Vagina (tissue), 2 donors: ENCODE measurements at regions not wholly inside any gene's neighbourhood (a gene's known extent, or its start where the extent isn't known, plus 50 kb on each side); places are given as distances from the start of the nearest gene placed in this dataset.

ENCODE experiments used
- POLR2A ChIP-seq, 2 donors: fragments of 450-650 bp; IDR thresholded peaks; one replicate each; pipeline ENCODE4 v1.6.1; 2017; ENCODE audit warnings: antibody characterized with exemption in 2 of 2, mild to moderate bottlenecking in 2 of 2, moderate library complexity in 2 of 2
- POLR2AphosphoS5 ChIP-seq, 2 donors: sonication (generic); formaldehyde crosslinking; IDR thresholded peaks; one replicate each; pipeline ENCODE4 v1.9.0; 2017; ENCODE audit warnings: antibody characterized with exemption in 2 of 2, mild to moderate bottlenecking in 2 of 2, low read depth in 1 of 2; ENCODE audit not compliant: insufficient read depth in 1 of 2

DNA sequence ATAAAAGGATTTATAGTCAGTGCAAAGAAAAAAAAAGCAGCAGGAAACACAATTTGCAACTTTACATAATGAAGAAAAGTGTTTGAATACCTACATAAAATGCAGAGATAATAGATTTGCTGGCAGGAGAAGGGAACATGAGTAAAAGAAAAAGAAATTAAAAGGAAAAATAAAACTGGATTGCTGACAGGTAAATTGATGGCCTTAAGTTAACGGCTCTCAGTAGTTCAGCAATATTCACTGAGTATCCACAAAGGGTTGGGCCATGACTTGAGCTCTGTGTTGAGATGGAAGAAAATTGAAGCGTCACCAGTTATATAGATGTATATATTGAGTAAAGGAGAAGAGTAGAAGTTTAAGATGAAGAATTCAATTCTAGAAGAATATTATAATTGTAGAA lies 330.1 kb upstream of the VCX start:
- TF ChIP-seq POLR2A (IDR thresholded peaks at IDR 0.05) (no peak), POLR2AphosphoS5 (IDR thresholded peaks at IDR 0.05; ENCODE audit: insufficient read depth in 1 of 2, low read depth in 1 of 2) (no peak)
